Glutamatergic neuron (in vitro differentiated cells): ENCODE measurements at regions not wholly inside any gene's neighbourhood (a gene's known extent, or its start where the extent isn't known, plus 50 kb on each side); places are given as distances from the start of the nearest gene placed in this dataset.
"Not testable (repeated sequence)": the region's sequence is repeated elsewhere in the genome, so short reads cannot be mapped to it uniquely, and the experiment has no call there.

Experiments used
- DNase-seq: peaks from one replicate; pipeline ENCODE4 v3.0.0; 2022
- H3K27ac Mint-ChIP-seq: one replicate; pipeline ENCODE4 v1.8.0; 2020; ENCODE audit warnings: mild to moderate bottlenecking, mixed read lengths, inconsistent platforms; ENCODE audit not compliant: unreplicated experiment
- H3K27me3 Mint-ChIP-seq: one replicate; pipeline ENCODE4 v1.8.0; 2020; ENCODE audit warnings: mild to moderate bottlenecking, moderate library complexity, mixed read lengths, inconsistent platforms; ENCODE audit not compliant: unreplicated experiment
- H3K36me3 Mint-ChIP-seq: one replicate; pipeline ENCODE4 v1.8.0; 2020; ENCODE audit warnings: mild to moderate bottlenecking, mixed read lengths, inconsistent platforms; ENCODE audit not compliant: unreplicated experiment
- H3K4me1 Mint-ChIP-seq: one replicate; pipeline ENCODE4 v1.8.0; 2020; ENCODE audit warnings: mild to moderate bottlenecking, low read depth, mixed read lengths, inconsistent platforms; ENCODE audit not compliant: unreplicated experiment
- H3K4me3 Mint-ChIP-seq: one replicate; pipeline ENCODE4 v1.8.0; 2020; ENCODE audit warnings: mild to moderate bottlenecking, mixed read lengths, inconsistent platforms; ENCODE audit not compliant: unreplicated experiment
- H3K9me3 Mint-ChIP-seq: one replicate; pipeline ENCODE4 v1.8.0; 2020; ENCODE audit warnings: mild to moderate bottlenecking, moderate library complexity, mixed read lengths, inconsistent platforms; ENCODE audit not compliant: unreplicated experiment
- TF ChIP-seq, protein P1 (sequence below): fragments of 200-600 bp; sonication (generic); IDR thresholded peaks from one replicate; pipeline ENCODE4 v1.5.0; 2021; ENCODE audit not compliant: partially characterized antibody, unreplicated experiment

GRCh38 chr4:187687697-187688096 lies 307.9 kb upstream of the ZFP42 start:
- no peak overlapping the region for H3K4me3 Mint-ChIP-seq
- H3K27ac Mint-ChIP-seq: no peak overlapping the region
- H3K4me1 Mint-ChIP-seq: no peaks in the 10 kb centered on the region
- no peaks in the 10 kb centered on the region for H3K9me3 Mint-ChIP-seq
- DNase-seq: no peak
- H3K27me3 Mint-ChIP-seq: no peaks in the 10 kb centered on the region
- TF ChIP-seq, protein P1, sequence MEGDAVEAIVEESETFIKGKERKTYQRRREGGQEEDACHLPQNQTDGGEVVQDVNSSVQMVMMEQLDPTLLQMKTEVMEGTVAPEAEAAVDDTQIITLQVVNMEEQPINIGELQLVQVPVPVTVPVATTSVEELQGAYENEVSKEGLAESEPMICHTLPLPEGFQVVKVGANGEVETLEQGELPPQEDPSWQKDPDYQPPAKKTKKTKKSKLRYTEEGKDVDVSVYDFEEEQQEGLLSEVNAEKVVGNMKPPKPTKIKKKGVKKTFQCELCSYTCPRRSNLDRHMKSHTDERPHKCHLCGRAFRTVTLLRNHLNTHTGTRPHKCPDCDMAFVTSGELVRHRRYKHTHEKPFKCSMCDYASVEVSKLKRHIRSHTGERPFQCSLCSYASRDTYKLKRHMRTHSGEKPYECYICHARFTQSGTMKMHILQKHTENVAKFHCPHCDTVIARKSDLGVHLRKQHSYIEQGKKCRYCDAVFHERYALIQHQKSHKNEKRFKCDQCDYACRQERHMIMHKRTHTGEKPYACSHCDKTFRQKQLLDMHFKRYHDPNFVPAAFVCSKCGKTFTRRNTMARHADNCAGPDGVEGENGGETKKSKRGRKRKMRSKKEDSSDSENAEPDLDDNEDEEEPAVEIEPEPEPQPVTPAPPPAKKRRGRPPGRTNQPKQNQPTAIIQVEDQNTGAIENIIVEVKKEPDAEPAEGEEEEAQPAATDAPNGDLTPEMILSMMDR: no peak
- no peaks in the 10 kb centered on the region for H3K36me3 Mint-ChIP-seq

DNA sequence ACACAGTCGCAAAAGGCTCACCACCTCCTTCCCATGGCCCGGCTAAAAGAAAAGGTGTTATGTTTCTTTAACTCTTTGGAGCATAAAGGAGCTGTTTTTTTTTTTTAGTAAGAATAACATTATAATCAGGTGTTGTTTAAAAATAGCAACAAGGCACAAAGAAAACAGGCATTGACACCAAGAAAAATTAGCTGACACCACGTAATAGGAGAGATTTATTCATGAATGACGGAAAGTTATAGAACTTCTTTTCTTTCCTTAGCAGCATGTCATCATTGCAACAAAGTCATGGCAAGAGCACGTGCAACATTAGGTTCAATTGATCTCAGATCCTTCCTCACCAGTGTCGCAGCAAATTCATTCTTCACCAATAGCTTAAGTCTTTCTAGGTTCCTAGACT lies 302.9 kb upstream of the ZFP42 start:
- Mint-ChIP-seq H3K4me1 (no peaks in the 10 kb centered on the region), H3K27me3 (no peaks in the 10 kb centered on the region), H3K27ac (no peak overlapping the region), H3K36me3 (peaks cover 6% of the 10 kb centered on the region), H3K4me3 (no peak overlapping the region), H3K9me3 (peaks cover 5% of the 10 kb centered on the region)
- DNase-seq: no peak
- TF ChIP-seq, protein P1: no peak

GRCh38 chr4:187695531-187695930 lies 300.0 kb upstream of the ZFP42 start:
- not testable (repeated sequence) for DNase-seq, H3K27ac Mint-ChIP-seq, H3K27me3 Mint-ChIP-seq, H3K9me3 Mint-ChIP-seq, H3K4me1 Mint-ChIP-seq, H3K4me3 Mint-ChIP-seq
- H3K36me3 Mint-ChIP-seq: peaks cover 13% of the 10 kb centered on the region

GRCh38 chr4:187711586-187711985 lies 284.0 kb upstream of the ZFP42 start:
- Mint-ChIP-seq H3K27me3 (no peaks in the 10 kb centered on the region), H3K4me1 (peaks cover 5% of the 10 kb centered on the region), H3K27ac (no peak overlapping the region), H3K36me3 (peaks cover 4% of the 10 kb centered on the region), H3K4me3 (no peak overlapping the region), H3K9me3 (peaks cover 4% of the 10 kb centered on the region)
- DNase-seq: no peak
- TF ChIP-seq, protein P1: no peak

DNA sequence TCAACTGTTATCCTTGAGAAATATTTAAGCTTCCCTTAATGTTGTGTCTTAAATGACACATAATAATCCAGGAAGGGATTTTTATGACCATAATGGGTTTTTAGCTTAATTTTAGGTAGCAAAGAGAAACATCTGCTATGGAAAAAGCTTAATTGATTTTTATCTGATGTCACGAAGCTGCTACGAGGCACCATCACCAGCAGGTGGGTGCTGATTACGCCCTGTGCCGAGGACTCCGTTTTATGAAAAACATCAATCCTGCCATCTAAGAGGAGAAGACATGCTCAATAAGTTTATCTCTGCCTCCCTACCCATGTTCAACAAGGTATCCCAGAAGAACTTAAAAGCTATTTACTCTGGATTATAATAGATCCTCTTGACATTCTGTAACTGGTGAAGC lies 280.6 kb upstream of the ZFP42 start:
- TF ChIP-seq, protein P1: peak; percentile 18
- Mint-ChIP-seq H3K27me3 (no peaks in the 10 kb centered on the region), H3K27ac (no peak overlapping the region), H3K4me1 (peaks cover 5% of the 10 kb centered on the region), H3K9me3 (peaks cover 4% of the 10 kb centered on the region), H3K4me3 (no peak overlapping the region), H3K36me3 (no peaks in the 10 kb centered on the region)
- DNase-seq: no peak

DNA sequence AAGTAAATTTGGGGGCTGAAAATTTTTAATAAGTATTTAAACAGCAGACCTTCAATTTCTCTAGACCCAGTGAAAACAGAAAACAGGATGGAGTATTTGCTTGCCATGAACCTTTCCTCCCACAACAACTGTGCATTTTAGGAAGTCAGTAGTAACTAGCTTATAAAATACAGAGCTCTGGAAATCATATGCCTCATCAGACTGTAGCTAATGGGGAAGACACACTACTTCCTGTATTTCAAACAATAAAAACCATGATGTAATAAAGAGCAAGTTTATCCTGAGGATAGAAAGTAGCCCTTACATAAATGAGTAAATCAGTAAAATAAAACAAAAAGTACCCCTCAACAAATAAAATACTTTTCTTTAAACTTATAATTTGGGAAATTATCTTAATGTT lies 280.1 kb upstream of the ZFP42 start:
- TF ChIP-seq, protein P1: no peak
- Mint-ChIP-seq H3K4me1 (peaks cover 5% of the 10 kb centered on the region), H3K27ac (no peak overlapping the region), H3K27me3 (no peaks in the 10 kb centered on the region), H3K9me3 (peaks cover 4% of the 10 kb centered on the region), H3K36me3 (no peaks in the 10 kb centered on the region), H3K4me3 (no peak overlapping the region)
- DNase-seq: no peak
